Calu3 (cell line): ENCODE measurements at regions not wholly inside any gene's neighbourhood (a gene's known extent, or its start where the extent isn't known, plus 50 kb on each side); places are given as distances from the start of the nearest gene placed in this dataset.

Source experiments
- BruUV-seq: library from RNA; stranded (reverse); fragments of 400-500 nt; replicated peaks from 2 replicates; lab custom pipeline; 2021; lab: Mats Ljungman, UMichigan
- CTCF ChIA-PET: fragments of 300-600 bp; sonication (Branson Sonifier 250); formaldehyde crosslinking; loops from one replicate; lab custom pipeline; 2022; ENCODE audit warnings: antibody characterized with exemption; lab: Charles Lee
- DNase-seq: peaks from one replicate; pipeline ENCODE4 v3.0.0; 2022
- H3K27ac Mint-ChIP-seq: one replicate; pipeline ENCODE4 v1.8.0; 2022; ENCODE audit warnings: mixed read lengths; ENCODE audit not compliant: unreplicated experiment
- H3K27me3 Mint-ChIP-seq: one replicate; pipeline ENCODE4 v1.8.0; 2022; ENCODE audit warnings: mixed read lengths; ENCODE audit not compliant: unreplicated experiment
- H3K36me3 Mint-ChIP-seq: one replicate; pipeline ENCODE4 v1.8.0; 2022; ENCODE audit warnings: mild to moderate bottlenecking, moderate library complexity, mixed read lengths; ENCODE audit not compliant: insufficient read depth, unreplicated experiment
- H3K4me1 Mint-ChIP-seq: one replicate; pipeline ENCODE4 v1.8.0; 2022; ENCODE audit warnings: mild to moderate bottlenecking, low read depth, mixed read lengths; ENCODE audit not compliant: unreplicated experiment
- H3K4me3 Mint-ChIP-seq: one replicate; pipeline ENCODE4 v1.8.0; 2022; ENCODE audit warnings: mild to moderate bottlenecking, low read depth, moderate library complexity, mixed read lengths; ENCODE audit not compliant: unreplicated experiment
- H3K9me3 Mint-ChIP-seq: one replicate; pipeline ENCODE4 v1.8.0; 2022; ENCODE audit warnings: low read depth, mixed read lengths; ENCODE audit not compliant: unreplicated experiment
- intact Hi-C: fragments of 100-400 bp; cut with micrococcal nuclease; formaldehyde crosslinking; loops from one replicate; pipeline ENCODE4 v1.10.0; 2022; ENCODE audit not compliant: unreplicated experiment
- TF ChIP-seq, protein P1 (sequence below): fragments of 200-600 bp; IDR thresholded peaks from one replicate; pipeline ENCODE4 v1.8.0; 2022; ENCODE audit warnings: antibody characterized with exemption; ENCODE audit not compliant: unreplicated experiment

DNA sequence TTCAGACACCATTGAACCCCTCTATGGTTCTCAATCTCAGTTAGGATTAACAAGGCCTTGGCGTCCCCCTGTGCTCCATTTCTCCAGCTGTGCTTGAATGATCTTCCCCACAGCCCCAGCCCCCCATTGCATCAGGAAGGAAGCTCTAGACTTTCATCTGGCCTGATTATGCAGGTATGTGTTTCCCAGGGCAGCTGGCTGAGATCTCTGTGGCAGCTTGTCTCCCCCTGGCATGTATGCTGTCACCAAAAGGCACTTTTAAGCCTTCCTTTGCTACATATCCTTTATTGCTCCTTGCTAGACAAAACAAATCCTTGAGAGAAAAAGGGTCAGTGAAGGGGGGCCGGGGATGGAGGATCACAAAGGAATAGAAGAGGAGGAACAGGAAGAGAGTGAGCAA is 1056.0 kb upstream of the SLIT2 start:
- intact Hi-C loops = no loop called here
- BruUV-seq = no TSS peak
- no peak overlapping the region for H3K4me3 Mint-ChIP-seq

DNA sequence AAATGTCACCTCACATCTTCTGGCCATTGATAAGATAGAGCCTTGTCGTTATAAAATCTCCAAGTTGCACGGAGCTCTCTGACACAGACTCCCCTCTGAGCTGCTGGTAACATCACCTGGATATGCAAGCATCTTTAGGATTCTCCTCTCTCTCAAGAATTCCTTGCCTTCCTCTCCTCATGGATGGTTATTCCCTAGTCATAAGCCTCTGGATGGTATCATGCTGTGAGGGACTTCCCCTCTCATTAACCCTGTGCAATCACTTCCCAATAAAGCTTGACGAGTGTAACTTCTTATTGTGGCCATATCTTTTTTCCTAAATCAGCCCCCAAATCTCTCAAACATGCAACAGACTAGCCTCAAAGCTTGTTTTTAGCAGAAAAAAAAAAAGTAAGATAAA is 1057.0 kb upstream of the SLIT2 start:
- Mint-ChIP-seq H3K36me3 (no peaks in the 10 kb centered on the region), H3K4me1 (peaks cover 27% of the 10 kb centered on the region), H3K9me3 (no peaks in the 10 kb centered on the region), H3K27ac (no peak overlapping the region), H3K27me3 (no peaks in the 10 kb centered on the region), H3K4me3 (no peak overlapping the region)
- CTCF ChIA-PET = no interaction called here
- intact Hi-C loops = no loop called here
- no TSS peak for BruUV-seq
- DNase-seq = no peak
- TF ChIP-seq, protein P1, sequence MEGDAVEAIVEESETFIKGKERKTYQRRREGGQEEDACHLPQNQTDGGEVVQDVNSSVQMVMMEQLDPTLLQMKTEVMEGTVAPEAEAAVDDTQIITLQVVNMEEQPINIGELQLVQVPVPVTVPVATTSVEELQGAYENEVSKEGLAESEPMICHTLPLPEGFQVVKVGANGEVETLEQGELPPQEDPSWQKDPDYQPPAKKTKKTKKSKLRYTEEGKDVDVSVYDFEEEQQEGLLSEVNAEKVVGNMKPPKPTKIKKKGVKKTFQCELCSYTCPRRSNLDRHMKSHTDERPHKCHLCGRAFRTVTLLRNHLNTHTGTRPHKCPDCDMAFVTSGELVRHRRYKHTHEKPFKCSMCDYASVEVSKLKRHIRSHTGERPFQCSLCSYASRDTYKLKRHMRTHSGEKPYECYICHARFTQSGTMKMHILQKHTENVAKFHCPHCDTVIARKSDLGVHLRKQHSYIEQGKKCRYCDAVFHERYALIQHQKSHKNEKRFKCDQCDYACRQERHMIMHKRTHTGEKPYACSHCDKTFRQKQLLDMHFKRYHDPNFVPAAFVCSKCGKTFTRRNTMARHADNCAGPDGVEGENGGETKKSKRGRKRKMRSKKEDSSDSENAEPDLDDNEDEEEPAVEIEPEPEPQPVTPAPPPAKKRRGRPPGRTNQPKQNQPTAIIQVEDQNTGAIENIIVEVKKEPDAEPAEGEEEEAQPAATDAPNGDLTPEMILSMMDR = no peak

More for the DNA sequence above, 1056.0 kb upstream of the SLIT2 start:
- Mint-ChIP-seq H3K27me3 (no peaks in the 10 kb centered on the region), H3K9me3 (no peaks in the 10 kb centered on the region), H3K4me1 (peaks cover 27% of the 10 kb centered on the region), H3K27ac (no peak overlapping the region), H3K36me3 (no peaks in the 10 kb centered on the region)
- DNase-seq = no peak
- TF ChIP-seq, protein P1 = no peak
- CTCF ChIA-PET = no interaction called here

DNA sequence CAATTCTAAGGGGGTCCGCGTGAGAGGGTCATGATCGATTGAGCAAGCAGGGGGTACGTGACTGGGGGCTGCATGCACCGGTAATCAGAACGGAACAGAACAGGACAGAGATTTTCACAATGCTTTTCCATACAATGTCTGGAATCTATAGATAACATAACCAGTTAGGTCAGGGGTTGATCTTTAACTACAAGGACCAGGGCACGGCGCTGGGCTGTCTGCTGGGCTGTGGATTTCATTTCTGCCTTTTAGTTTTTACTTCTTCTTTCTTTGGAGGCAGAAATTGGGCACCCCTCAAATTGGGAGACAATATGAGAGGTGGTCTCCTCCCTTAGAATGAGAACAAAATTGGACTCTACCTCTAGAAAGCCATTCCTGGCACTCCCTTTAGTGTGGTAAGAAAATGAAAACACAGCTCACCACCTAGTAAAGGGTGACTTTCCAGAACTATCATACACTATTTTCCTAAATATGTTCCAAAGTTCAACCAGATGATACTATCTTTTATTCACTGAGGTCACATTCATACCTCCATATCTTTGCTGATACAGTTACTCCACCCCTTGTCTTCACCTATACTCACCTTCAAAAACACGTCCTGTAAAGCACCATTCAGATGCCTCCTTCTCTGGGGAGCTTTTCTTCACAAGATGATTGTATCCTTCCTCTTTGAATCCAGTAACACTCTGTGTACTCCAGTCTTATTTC is 1058.3 kb upstream of the SLIT2 start:
- H3K27ac Mint-ChIP-seq = no peak overlapping the region

DNA sequence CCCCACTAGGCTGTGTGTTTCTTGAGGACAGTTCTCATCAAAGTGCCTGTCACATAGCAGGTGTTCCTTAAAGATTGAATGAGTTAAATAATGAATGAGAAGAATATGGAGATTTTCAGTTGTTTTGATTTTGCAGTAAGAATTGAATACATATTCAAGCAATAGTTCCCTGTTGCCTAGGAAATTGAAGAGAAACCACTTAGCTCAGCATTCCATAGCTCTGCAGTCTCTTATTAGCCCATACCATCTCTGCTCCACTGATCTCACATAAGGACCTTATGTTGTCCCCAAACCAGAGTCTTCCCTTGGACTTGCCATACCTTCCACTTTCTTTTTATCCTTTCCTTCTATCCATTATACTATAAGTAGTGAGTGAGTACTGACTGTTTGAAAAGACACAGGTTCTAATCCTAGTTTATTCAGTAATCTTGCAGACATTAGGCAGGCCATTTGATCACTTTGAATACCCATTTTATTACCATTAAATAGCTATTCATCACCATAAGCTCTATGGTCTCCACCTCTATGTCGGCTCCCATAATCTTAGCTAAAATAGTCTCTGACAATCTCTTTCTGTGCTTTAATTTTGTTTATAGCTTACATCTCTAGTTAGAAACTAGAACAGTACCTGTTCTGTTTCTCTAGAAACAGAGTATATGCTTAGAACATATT is 1059.6 kb upstream of the SLIT2 start:
- no peaks in the 10 kb centered on the region for H3K9me3 Mint-ChIP-seq
- no peak overlapping the region for H3K4me3 Mint-ChIP-seq
- H3K4me1 Mint-ChIP-seq = peaks cover 27% of the 10 kb centered on the region
- no peak for DNase-seq
- TF ChIP-seq, protein P1 = no peak
- no TSS peak for BruUV-seq
- no peak overlapping the region for H3K27ac Mint-ChIP-seq
- H3K36me3 Mint-ChIP-seq = no peaks in the 10 kb centered on the region
- no peaks in the 10 kb centered on the region for H3K27me3 Mint-ChIP-seq
- CTCF ChIA-PET = no interaction called here
- intact Hi-C loops = no loop called here

More for the DNA sequence above, 1058.3 kb upstream of the SLIT2 start:
- CTCF ChIA-PET = interaction anchor here (0.6 kb wide), 1 partner anchor 20 kb away, joined by 4 read pairs; no protein-coding TSS in a partner anchor
- Mint-ChIP-seq H3K4me1 (peaks cover 27% of the 10 kb centered on the region), H3K36me3 (no peaks in the 10 kb centered on the region), H3K4me3 (peak overlapping the region; percentile 58), H3K9me3 (no peaks in the 10 kb centered on the region), H3K27me3 (no peaks in the 10 kb centered on the region)
- DNase-seq = peak; percentile 1
- intact Hi-C loops = no loop called here
- no TSS peak for BruUV-seq
- TF ChIP-seq, protein P1 = no peak
